GM21786 (cell line): ENCODE measurements at regions not wholly inside any gene's neighbourhood (a gene's known extent, or its start where the extent isn't known, plus 50 kb on each side); places are given as distances from the start of the nearest gene placed in this dataset.

Experiments used
- ATAC-seq: cut with Tn5 transposase; IDR thresholded peaks from one replicate; pipeline ENCODE4 v1.9.1; 2021; ENCODE audit not compliant: unreplicated experiment

- no peak for ATAC-seq
These were observed 57.8 kb upstream of the ZDHHC17 start for GRCh38 chr12:76706101-76706500.

- no peak for ATAC-seq
These were observed 57.2 kb upstream of the ZDHHC17 start for GRCh38 chr12:76706761-76707160.

- no peak for ATAC-seq
These were observed 56.1 kb upstream of the ZDHHC17 start for GRCh38 chr12:76707772-76708171.

GRCh38 chr12:76708296-76708695, 55.6 kb upstream of the ZDHHC17 start:
- no peak for ATAC-seq

- no peak for ATAC-seq
These were observed 52.7 kb upstream of the ZDHHC17 start for GRCh38 chr12:76711241-76711640.

DNA sequence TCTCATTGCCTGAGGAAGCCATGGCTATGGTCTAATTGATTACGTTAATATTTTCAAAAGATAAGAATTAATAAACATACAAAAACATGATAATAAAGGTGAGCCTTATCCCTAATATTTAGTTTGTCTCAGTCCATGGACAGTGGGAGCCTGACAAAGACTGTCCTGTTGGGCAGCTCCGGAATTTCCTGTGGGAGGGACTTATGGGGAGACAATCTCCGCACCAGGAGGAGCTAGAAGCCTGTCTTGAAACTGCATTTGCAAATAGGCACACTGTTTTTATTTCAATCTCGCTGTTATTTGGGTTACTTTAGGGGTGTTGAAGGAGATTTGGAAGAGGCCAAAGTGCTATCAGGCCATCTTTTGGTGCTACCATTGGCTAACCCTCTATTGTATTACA, 50.8 kb upstream of the ZDHHC17 start:
- ATAC-seq = no peak

DNA sequence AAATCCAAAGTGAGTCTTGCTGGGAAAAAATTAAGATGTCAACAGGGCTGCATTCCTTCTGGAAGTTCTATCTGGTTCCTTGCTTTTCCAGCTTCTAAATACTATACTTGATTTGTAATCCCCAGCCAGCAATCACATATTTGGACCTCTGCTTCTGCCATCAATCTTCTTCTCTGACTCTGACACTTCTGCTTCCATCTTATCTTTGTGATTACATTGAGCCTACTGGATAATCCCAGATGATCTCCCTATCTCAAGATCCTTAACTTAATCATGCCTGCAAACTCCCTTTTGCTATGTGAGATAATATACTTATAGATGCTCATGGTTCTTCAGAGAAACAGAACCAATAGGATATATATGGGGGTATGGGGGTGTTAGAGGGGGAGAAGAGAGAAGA, 49.9 kb upstream of the ZDHHC17 start:
- ATAC-seq = no peak
